ENCODE measurements at regions not wholly inside any gene's neighbourhood (a gene's known extent, or its start where the extent isn't known, plus 50 kb on each side); places are given as distances from the start of the nearest gene placed in this dataset.

DNA sequence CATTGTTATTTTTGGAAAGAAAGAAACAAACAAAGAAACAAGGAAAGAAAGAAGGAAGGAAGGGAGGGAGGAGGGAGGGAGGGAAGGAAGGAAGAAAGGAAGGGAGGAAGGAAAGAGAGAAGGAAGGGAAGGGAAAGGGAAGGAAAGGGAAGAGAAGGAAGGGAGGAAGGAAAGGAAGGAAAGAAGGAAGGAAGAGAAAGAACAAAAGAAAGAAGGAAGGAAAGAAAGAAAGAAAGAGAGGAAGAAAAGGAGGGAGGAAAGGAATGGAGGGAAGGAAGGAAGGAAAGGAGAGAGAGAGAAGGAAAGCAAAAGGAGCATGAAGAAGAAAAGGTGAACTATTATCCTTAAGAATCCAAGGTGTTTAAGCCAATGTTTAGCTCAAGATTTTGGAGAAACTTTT lies 262.7 kb upstream of the STT3B start:
- Mint-ChIP-seq H3K27ac (no peak overlapping the region), H3K4me1 (peaks cover 12% of the 10 kb centered on the region), H3K4me3 (no peak overlapping the region), H3K9me3 (peaks cover 3% of the 10 kb centered on the region), H3K36me3 (peaks cover 2% of the 10 kb centered on the region), H3K27me3 (ENCODE audit: insufficient read depth, low read depth) (peaks cover 4% of the 10 kb centered on the region)
- no peak overlapping the region for H3K4me2 ChIP-seq
- H3K27ac ChIP-seq, result no peak overlapping the region
- no peaks in the 10 kb centered on the region for H3K4me1 ChIP-seq
- no peaks in the 10 kb centered on the region for H3K36me3 ChIP-seq
- H3F3A ChIP-seq (ENCODE audit: low read depth), result no peaks in the 10 kb centered on the region
- no peaks in the 10 kb centered on the region for H3K27me3 ChIP-seq
- DNase-seq (ENCODE audit: low spot score), result no peak
- H3K4me3 ChIP-seq, result no peak overlapping the region
- H3K9me3 ChIP-seq (ENCODE audit: low read depth), result no peaks in the 10 kb centered on the region
- no peaks in the 10 kb centered on the region for H3K79me2 ChIP-seq (ENCODE audit: low read depth)
- H3K9ac ChIP-seq, result no peak overlapping the region
- no peaks in the 10 kb centered on the region for H4K20me1 ChIP-seq (ENCODE audit: low read depth)
- TF ChIP-seq, protein P1, sequence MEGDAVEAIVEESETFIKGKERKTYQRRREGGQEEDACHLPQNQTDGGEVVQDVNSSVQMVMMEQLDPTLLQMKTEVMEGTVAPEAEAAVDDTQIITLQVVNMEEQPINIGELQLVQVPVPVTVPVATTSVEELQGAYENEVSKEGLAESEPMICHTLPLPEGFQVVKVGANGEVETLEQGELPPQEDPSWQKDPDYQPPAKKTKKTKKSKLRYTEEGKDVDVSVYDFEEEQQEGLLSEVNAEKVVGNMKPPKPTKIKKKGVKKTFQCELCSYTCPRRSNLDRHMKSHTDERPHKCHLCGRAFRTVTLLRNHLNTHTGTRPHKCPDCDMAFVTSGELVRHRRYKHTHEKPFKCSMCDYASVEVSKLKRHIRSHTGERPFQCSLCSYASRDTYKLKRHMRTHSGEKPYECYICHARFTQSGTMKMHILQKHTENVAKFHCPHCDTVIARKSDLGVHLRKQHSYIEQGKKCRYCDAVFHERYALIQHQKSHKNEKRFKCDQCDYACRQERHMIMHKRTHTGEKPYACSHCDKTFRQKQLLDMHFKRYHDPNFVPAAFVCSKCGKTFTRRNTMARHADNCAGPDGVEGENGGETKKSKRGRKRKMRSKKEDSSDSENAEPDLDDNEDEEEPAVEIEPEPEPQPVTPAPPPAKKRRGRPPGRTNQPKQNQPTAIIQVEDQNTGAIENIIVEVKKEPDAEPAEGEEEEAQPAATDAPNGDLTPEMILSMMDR (IDR thresholded peaks at IDR 0.05), result no peak
- TF ChIP-seq EZH2phosphoT487 (IDR thresholded peaks at IDR 0.05) (no peak), EZH2 (IDR thresholded peaks at IDR 0.05) (no peak)
- H2AFZ ChIP-seq (replicated peaks), result no peak overlapping the region

DNA sequence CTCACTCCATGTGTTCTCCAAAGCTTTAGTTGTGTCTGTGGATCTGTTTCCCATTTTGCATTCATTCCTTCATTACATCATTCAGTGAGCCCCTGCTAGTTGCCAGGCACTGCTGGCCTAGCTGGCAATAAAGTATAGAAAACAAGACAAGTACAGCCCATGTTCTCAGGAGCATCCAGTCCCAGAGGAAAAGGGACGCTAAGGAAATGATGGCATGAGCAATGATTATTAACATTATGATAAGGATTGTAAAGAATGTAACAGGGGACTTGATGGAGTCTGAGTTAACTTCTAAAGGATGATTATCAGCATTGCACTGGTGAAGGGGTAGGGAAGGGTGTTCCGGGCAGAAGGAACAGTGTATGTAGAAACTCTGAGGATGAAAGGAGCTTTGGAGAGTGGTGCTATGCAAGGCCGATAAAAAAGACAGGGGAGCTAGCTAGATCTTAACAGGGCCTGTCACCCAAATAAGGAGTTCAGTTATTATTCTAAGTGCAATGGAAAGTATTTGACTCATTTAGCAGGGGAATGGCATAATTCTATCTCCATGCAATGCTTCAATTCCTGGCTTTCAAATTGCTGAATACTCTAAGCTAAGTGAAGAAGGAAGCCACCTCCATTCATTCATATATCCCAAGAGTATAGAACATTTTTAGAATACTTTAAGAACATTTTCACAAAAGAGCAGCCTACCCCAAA lies 258.2 kb upstream of the STT3B start:
- Histone ChIP-seq H3K27me3 (no peaks in the 10 kb centered on the region), H4K20me1 (ENCODE audit: low read depth) (no peaks in the 10 kb centered on the region), H3K9me3 (ENCODE audit: low read depth) (no peaks in the 10 kb centered on the region), H3K79me2 (ENCODE audit: low read depth) (no peaks in the 10 kb centered on the region), H3K4me3 (no peak overlapping the region), H3K36me3 (no peaks in the 10 kb centered on the region), H3K27ac (no peak overlapping the region), H2AFZ (replicated peaks) (no peak overlapping the region), H3K4me1 (no peaks in the 10 kb centered on the region), H3F3A (ENCODE audit: low read depth) (no peaks in the 10 kb centered on the region), H3K9ac (no peak overlapping the region), H3K4me2 (no peak overlapping the region)
- TF ChIP-seq EZH2phosphoT487 (IDR thresholded peaks at IDR 0.05), result no peak
- TF ChIP-seq, protein P1 (IDR thresholded peaks at IDR 0.05), result no peak
- no peak for TF ChIP-seq EZH2 (IDR thresholded peaks at IDR 0.05)
- H3K27me3 Mint-ChIP-seq (ENCODE audit: insufficient read depth, low read depth), result peaks cover 2% of the 10 kb centered on the region
- peaks cover 2% of the 10 kb centered on the region for H3K36me3 Mint-ChIP-seq
- peaks cover 3% of the 10 kb centered on the region for H3K9me3 Mint-ChIP-seq
- H3K4me1 Mint-ChIP-seq, result peaks cover 12% of the 10 kb centered on the region
- H3K27ac Mint-ChIP-seq, result no peak overlapping the region
- no peak overlapping the region for H3K4me3 Mint-ChIP-seq
- DNase-seq (ENCODE audit: low spot score), result no peak

DNA sequence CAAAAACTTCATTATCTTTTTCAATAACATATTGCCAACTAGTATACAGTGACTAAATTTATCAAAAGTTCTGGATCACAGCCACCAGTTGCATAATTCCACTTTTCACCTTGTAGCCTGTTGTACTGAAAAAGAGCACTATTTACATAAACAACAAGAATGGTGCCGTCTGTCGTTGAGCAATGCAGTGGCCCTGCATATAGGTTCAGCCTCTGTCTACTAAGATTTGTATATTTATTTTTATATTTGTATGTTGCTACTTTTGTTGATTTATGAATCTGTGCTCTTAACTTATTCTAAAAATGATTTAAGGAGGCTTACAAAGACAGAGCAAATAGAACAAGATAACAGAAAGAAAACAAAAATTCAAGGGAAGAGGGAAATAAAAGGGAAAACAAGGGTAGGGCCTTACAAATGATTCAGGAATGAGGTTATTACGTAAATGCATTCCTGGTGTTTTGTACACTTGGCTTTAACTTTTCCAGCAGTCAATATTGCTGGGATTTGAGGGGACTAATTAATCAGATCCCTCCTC lies 257.6 kb upstream of the STT3B start:
- Mint-ChIP-seq H3K4me1 (peaks cover 12% of the 10 kb centered on the region), H3K27ac (no peak overlapping the region), H3K9me3 (peaks cover 3% of the 10 kb centered on the region), H3K27me3 (ENCODE audit: insufficient read depth, low read depth) (peaks cover 2% of the 10 kb centered on the region), H3K4me3 (no peak overlapping the region), H3K36me3 (peaks cover 2% of the 10 kb centered on the region)
- DNase-seq (ENCODE audit: low spot score), result no peak
- H2AFZ ChIP-seq (replicated peaks), result no peak overlapping the region
- H3K4me1 ChIP-seq, result no peaks in the 10 kb centered on the region
- no peak overlapping the region for H3K9ac ChIP-seq
- no peak overlapping the region for H3K4me3 ChIP-seq
- no peaks in the 10 kb centered on the region for H4K20me1 ChIP-seq (ENCODE audit: low read depth)
- H3K9me3 ChIP-seq (ENCODE audit: low read depth), result no peaks in the 10 kb centered on the region
- no peaks in the 10 kb centered on the region for H3K36me3 ChIP-seq
- H3K27ac ChIP-seq, result no peak overlapping the region
- TF ChIP-seq EZH2phosphoT487 (IDR thresholded peaks at IDR 0.05) (no peak), EZH2 (IDR thresholded peaks at IDR 0.05) (no peak)
- TF ChIP-seq, protein P1 (IDR thresholded peaks at IDR 0.05), result no peak
- H3K4me2 ChIP-seq, result no peak overlapping the region
- H3K27me3 ChIP-seq, result no peaks in the 10 kb centered on the region
- H3F3A ChIP-seq (ENCODE audit: low read depth), result no peaks in the 10 kb centered on the region
- no peaks in the 10 kb centered on the region for H3K79me2 ChIP-seq (ENCODE audit: low read depth)

Data from neural progenitor cell (in vitro differentiated cells).